ENCODE measurements at regions not wholly inside any gene's neighbourhood (a gene's known extent, or its start where the extent isn't known, plus 50 kb on each side); places are given as distances from the start of the nearest gene placed in this dataset.

- no peaks in the 10 kb centered on the region for H3K79me2 ChIP-seq (replicated peaks; ENCODE audit: insufficient read depth)
- ATAC-seq = no peak
- no peaks in the 10 kb centered on the region for H3K27me3 ChIP-seq (ENCODE audit: insufficient read depth)
- H3K4me1 ChIP-seq (ENCODE audit: insufficient read depth) = peaks cover 17% of the 10 kb centered on the region
- Mint-ChIP-seq H3K27me3 (ENCODE audit: insufficient read depth, low read depth, poor library complexity) (peaks cover 2% of the 10 kb centered on the region), H3K36me3 (ENCODE audit: low read depth) (no peaks in the 10 kb centered on the region; the same call in 2 of the 3 replicates), H3K27ac (no peak overlapping the region), H3K4me3 (no peak overlapping the region), H3K9me3 (peaks cover 3% of the 10 kb centered on the region; the same call in 2 of the 3 replicates), H3K4me1 (peaks cover 18% of the 10 kb centered on the region)
- no peaks in the 10 kb centered on the region for H3K36me3 ChIP-seq (ENCODE audit: insufficient read depth)
- TF ChIP-seq STAT1 (IDR thresholded peaks at IDR 0.05; ENCODE audit: unreplicated experiment) = no peak
- TF ChIP-seq REST (IDR thresholded peaks at IDR 0.05; ENCODE audit: unreplicated experiment) = no peak
- TF ChIP-seq EZH2phosphoT487 (IDR thresholded peaks at IDR 0.05; ENCODE audit: unreplicated experiment) = no peak
- no peak for TF ChIP-seq ZNF331 (CRISPR knock-in tag; IDR thresholded peaks at IDR 0.05; ENCODE audit: low read depth)
- no peak for TF ChIP-seq POLR2AphosphoS5 (IDR thresholded peaks at IDR 0.05; ENCODE audit: low read depth)
- TF ChIP-seq ZNF114 (CRISPR knock-in tag; IDR thresholded peaks at IDR 0.05) = no peak
- no peak for TF ChIP-seq CREB1 (CRISPR knock-in tag; IDR thresholded peaks at IDR 0.05; ENCODE audit: low read depth)
- no peak for TF ChIP-seq CTCF (conservative IDR thresholded peaks at IDR 0.05; ENCODE audit: low read depth in 2 of 2)
- TF ChIP-seq JUNB (IDR thresholded peaks at IDR 0.05; ENCODE audit: unreplicated experiment) = no peak
- no peak for DNase-seq (ENCODE audit: low spot score)
- H3K27ac ChIP-seq (ENCODE audit: low read depth) = no peak overlapping the region
- H3F3A ChIP-seq (replicated peaks; ENCODE audit: low read depth) = no peaks in the 10 kb centered on the region
- no peaks in the 10 kb centered on the region for H4K20me1 ChIP-seq (replicated peaks; ENCODE audit: insufficient read depth)
- no peak overlapping the region for H3K4me2 ChIP-seq
- H3K9me2 ChIP-seq (ENCODE audit: insufficient read depth) = 0 out of 2 replicates have a peak, but pooled peaks cover 6% of the 10 kb centered on the region
- H2AFZ ChIP-seq = no peak overlapping the region
- H3K4me3 ChIP-seq = no peak overlapping the region
These were observed 334.1 kb downstream of the NDFIP2 start for GRCh38 chr13:79815041-79815440.

GRCh38 chr13:79812070-79812850 is 331.3 kb downstream of the NDFIP2 start:
- Mint-ChIP-seq H3K4me1 (peaks cover 21% of the 10 kb centered on the region), H3K27me3 (ENCODE audit: insufficient read depth, low read depth, poor library complexity) (peaks cover 4% of the 10 kb centered on the region), H3K27ac (no peak overlapping the region), H3K4me3 (no peak overlapping the region), H3K36me3 (ENCODE audit: low read depth) (peaks cover 2% of the 10 kb centered on the region; the same call in 2 of the 3 replicates), H3K9me3 (peaks cover 9% of the 10 kb centered on the region)
- DNase-seq (ENCODE audit: low spot score) = no peak
- Histone ChIP-seq H3K9me2 (ENCODE audit: insufficient read depth) (peaks cover 8% of the 10 kb centered on the region), H3K4me1 (ENCODE audit: insufficient read depth) (peaks cover 19% of the 10 kb centered on the region), H3K27ac (ENCODE audit: low read depth) (no peak overlapping the region), H3K4me2 (no peak overlapping the region), H3K79me2 (replicated peaks; ENCODE audit: insufficient read depth) (no peaks in the 10 kb centered on the region), H3K27me3 (ENCODE audit: insufficient read depth) (no peaks in the 10 kb centered on the region), H3F3A (replicated peaks; ENCODE audit: low read depth) (no peaks in the 10 kb centered on the region), H2AFZ (peak overlapping the region; percentile 30; the same call in 1 of the 2 replicates), H3K4me3 (no peak overlapping the region), H3K36me3 (ENCODE audit: insufficient read depth) (no peaks in the 10 kb centered on the region), H4K20me1 (replicated peaks; ENCODE audit: insufficient read depth) (no peaks in the 10 kb centered on the region)
- ATAC-seq = no peak
- TF ChIP-seq EZH2phosphoT487 (IDR thresholded peaks at IDR 0.05; ENCODE audit: unreplicated experiment) (no peak), POLR2AphosphoS5 (IDR thresholded peaks at IDR 0.05; ENCODE audit: low read depth) (no peak), NANOG (IDR thresholded peaks at IDR 0.05; ENCODE audit: borderline replicate concordance) (no peak), JUNB (IDR thresholded peaks at IDR 0.05; ENCODE audit: unreplicated experiment) (no peak), STAT1 (IDR thresholded peaks at IDR 0.05; ENCODE audit: unreplicated experiment) (no peak), ETS1 (IDR thresholded peaks at IDR 0.05) (no peak), CREB1 (CRISPR knock-in tag; IDR thresholded peaks at IDR 0.05; ENCODE audit: low read depth) (no peak), ZNF114 (CRISPR knock-in tag; IDR thresholded peaks at IDR 0.05) (no peak), EZH2 (IDR thresholded peaks at IDR 0.05; ENCODE audit: low read depth, unreplicated experiment) (no peak), CTCF (conservative IDR thresholded peaks at IDR 0.05; ENCODE audit: low read depth in 2 of 2) (no peak)

Measured in GM23338 (cell line).